ENCODE measurements at regions not wholly inside any gene's neighbourhood (a gene's known extent, or its start where the extent isn't known, plus 50 kb on each side); places are given as distances from the start of the nearest gene placed in this dataset.
"Not testable (repeated sequence)": the region's sequence is repeated elsewhere in the genome, so short reads cannot be mapped to it uniquely, and the experiment has no call there.

DNA sequence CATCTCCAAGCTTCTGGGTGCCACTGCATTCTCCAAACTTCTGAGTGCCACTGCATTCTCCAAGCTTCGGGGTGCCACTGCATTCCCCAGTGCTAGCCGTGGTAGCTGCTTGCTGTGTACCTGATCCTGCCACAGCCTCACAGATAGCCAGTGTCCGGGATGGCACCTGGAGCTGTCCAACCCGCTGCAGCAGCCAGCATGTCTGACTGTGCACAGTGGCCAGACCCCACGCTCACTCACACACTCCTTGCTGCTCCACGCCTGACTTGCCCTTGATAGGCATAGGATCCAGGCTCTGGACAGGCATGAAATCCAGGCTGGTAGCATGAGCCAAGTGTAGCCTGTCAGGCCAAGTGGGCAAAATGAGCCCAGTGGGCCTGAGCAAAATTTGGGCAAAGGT is 465.0 kb downstream of the GUCY1A2 start:
- Histone ChIP-seq H3K4me3 (ENCODE audit: low read length) (no peak overlapping the region), H3K36me3 (ENCODE audit: insufficient read depth, low read depth, low read length) (no peaks in the 10 kb centered on the region), H3K4me1 (ENCODE audit: insufficient read depth, low read length) (no peaks in the 10 kb centered on the region), H3K27me3 (ENCODE audit: insufficient read depth, low read length) (no peaks in the 10 kb centered on the region), H3K27ac (ENCODE audit: low read length) (no peak overlapping the region), H3K9me3 (ENCODE audit: insufficient read depth, low read depth, low read length) (peaks cover 5% of the 10 kb centered on the region; the same call in 1 of the 2 replicates), H3K9ac (ENCODE audit: low read depth, low read length) (no peak overlapping the region)

DNA sequence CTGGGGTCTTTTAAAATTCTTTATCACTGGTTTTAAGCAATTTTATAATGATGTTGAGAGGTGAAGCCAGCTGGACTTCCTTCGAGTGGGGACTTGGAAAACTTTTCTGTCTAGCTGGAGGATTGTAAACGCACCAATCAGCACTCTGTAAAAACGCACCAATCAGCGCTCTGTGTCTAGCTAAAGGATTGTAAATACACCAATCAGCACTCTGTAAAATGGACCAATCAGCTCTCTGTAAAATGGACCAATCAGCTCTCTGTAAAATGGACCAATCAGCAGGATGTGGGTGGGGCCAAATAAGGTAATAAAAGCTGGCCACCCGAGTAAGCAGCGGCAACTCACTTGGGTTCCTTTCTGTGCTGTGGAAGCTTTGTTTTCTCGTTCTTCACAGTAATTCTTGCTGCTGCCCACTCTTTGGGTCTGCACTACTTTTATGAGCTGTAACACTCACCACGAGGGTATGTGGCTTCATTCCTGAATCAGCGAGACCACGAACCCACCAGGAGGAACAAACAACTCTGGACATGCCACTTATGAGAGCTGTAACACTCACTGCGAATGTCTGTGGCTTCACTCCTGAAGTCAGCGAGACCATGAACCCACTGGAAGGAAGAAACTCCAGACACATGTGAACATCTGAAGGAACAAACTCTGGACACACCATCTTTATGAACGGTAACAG is 462.6 kb downstream of the GUCY1A2 start:
- H3K27ac ChIP-seq (ENCODE audit: low read length); H3K27me3 ChIP-seq (ENCODE audit: insufficient read depth, low read length); H3K9ac ChIP-seq (ENCODE audit: low read depth, low read length); H3K4me1 ChIP-seq (ENCODE audit: insufficient read depth, low read length); H3K36me3 ChIP-seq (ENCODE audit: insufficient read depth, low read depth, low read length); H3K9me3 ChIP-seq (ENCODE audit: insufficient read depth, low read depth, low read length); H3K4me3 ChIP-seq (ENCODE audit: low read length): not testable (repeated sequence)

DNA sequence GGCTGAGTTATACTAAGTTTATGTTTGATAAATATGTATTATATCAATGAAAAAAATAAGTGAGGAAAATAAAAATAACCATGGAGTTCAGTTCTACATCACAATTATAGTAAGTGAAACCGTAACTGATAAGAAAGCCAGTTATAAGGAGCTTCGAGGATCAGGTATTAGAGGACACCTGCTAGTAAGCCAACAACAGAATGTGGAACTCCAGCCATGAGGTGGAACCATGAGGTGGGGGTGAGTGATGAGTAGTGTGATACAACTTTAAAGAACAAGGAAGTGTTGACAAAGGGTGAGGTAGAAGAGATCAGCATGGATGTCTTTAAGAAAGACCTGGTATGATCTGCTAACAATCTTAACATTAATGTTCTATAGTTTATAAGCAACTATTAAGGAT is 452.9 kb downstream of the GUCY1A2 start:
- Histone ChIP-seq H3K9me3 (ENCODE audit: insufficient read depth, low read depth, low read length) (no peaks in the 10 kb centered on the region), H3K4me1 (ENCODE audit: insufficient read depth, low read length) (no peaks in the 10 kb centered on the region), H3K36me3 (ENCODE audit: insufficient read depth, low read depth, low read length) (no peaks in the 10 kb centered on the region)

DNA sequence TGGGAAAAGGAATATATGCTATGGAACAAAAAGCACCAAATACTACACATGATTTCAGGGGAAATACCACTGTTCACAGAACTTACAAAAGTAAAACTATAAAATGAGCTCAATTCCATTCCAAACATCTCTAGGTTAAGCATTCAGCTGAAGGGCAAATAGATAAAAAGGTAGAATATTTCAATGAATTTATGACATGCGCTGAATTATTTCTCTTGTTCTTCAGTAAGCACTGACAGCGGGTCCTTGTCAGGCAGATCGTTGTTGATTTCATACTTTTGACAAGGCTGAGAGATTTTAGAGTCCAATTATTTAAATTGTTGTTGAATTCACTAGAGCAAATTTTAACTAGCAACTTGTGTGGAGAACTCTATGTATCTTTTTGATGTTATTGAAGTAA is 449.6 kb downstream of the GUCY1A2 start:
- Histone ChIP-seq H3K4me3 (ENCODE audit: low read length) (no peak overlapping the region), H3K27me3 (ENCODE audit: insufficient read depth, low read length) (no peaks in the 10 kb centered on the region), H3K4me1 (ENCODE audit: insufficient read depth, low read length) (no peaks in the 10 kb centered on the region), H3K9me3 (ENCODE audit: insufficient read depth, low read depth, low read length) (peaks cover 6% of the 10 kb centered on the region; the same call in 1 of the 2 replicates), H3K9ac (ENCODE audit: low read depth, low read length) (no peak overlapping the region), H3K36me3 (ENCODE audit: insufficient read depth, low read depth, low read length) (no peaks in the 10 kb centered on the region), H3K27ac (ENCODE audit: low read length) (no peak overlapping the region)

More for the DNA sequence above, 452.9 kb downstream of the GUCY1A2 start:
- Histone ChIP-seq H3K9ac (ENCODE audit: low read depth, low read length) (no peak overlapping the region), H3K4me3 (ENCODE audit: low read length) (no peak overlapping the region), H3K27me3 (ENCODE audit: insufficient read depth, low read length) (no peaks in the 10 kb centered on the region), H3K27ac (ENCODE audit: low read length) (no peak overlapping the region)

DNA sequence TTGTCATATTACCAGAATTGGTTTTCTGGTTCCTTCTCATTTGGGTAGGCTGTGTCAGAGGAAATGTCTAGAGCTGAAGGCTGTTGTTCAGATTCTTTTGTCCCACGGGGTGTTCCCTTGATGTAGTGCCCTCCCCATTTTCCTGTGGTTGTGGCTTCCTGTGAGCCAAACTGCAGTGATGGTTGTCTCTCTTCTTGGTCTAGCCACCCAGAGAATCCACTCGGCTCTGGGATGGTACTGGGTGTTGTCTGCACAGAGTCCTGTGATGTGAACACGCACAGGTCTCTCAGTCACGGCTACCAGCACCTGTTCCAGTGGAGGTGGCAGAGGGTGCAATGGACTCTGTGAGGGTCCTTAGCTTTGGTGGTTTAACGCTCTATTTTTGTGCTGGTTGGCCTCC is 440.9 kb downstream of the GUCY1A2 start:
- not testable (repeated sequence) for H3K9ac ChIP-seq (ENCODE audit: low read depth, low read length); H3K4me1 ChIP-seq (ENCODE audit: insufficient read depth, low read length)

DNA sequence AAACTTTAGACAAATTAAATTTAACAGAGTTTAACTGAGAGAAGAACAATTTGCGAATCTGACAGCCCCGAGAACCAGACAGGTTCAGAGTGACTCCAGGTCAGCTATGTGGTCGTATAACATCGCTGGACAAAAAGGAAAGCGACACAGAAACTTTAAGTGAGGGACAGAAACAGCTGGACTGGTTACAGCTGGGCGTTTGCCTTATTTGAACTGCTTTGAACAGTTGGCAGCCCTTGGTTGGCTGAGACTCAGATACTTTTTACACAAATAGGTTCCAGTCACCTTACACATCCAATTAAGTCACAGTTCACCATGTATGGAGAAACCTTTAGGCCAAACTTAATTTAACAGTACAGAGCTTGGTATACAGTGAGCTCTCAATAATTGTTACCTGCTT is 436.9 kb downstream of the GUCY1A2 start:
- Histone ChIP-seq H3K27me3 (ENCODE audit: insufficient read depth, low read length) (no peaks in the 10 kb centered on the region), H3K36me3 (ENCODE audit: insufficient read depth, low read depth, low read length) (no peaks in the 10 kb centered on the region), H3K4me1 (ENCODE audit: insufficient read depth, low read length) (no peaks in the 10 kb centered on the region), H3K9me3 (ENCODE audit: insufficient read depth, low read depth, low read length) (no peaks in the 10 kb centered on the region), H3K27ac (ENCODE audit: low read length) (no peak overlapping the region), H3K9ac (ENCODE audit: low read depth, low read length) (no peak overlapping the region), H3K4me3 (ENCODE audit: low read length) (no peak overlapping the region)

More for the DNA sequence above, 440.9 kb downstream of the GUCY1A2 start:
- H3K9me3 ChIP-seq (ENCODE audit: insufficient read depth, low read depth, low read length); H3K4me3 ChIP-seq (ENCODE audit: low read length); H3K36me3 ChIP-seq (ENCODE audit: insufficient read depth, low read depth, low read length); H3K27ac ChIP-seq (ENCODE audit: low read length); H3K27me3 ChIP-seq (ENCODE audit: insufficient read depth, low read length): not testable (repeated sequence)

DNA sequence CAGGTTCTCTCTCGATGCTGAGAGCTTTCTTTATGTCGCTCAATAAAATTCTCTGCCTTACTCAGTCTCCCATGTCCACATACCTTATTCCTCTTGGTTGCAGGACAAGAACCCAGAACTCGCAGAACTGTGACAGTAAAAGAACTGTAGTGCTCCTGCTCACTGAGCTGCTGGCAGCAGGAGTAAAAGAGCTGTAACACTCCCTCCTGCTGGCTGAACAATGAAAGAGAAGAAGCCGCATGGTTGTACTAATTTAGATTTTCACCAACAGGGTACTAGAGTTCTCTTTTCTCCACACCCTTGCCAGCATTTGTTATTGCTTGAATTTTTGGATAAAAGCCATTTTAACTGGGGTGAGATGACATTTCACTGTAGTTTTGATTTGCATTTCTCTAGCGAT is 433.2 kb downstream of the GUCY1A2 start:
- H3K36me3 ChIP-seq (ENCODE audit: insufficient read depth, low read depth, low read length) = no peaks in the 10 kb centered on the region
- H3K27ac ChIP-seq (ENCODE audit: low read length) = no peak overlapping the region
- no peaks in the 10 kb centered on the region for H3K9me3 ChIP-seq (ENCODE audit: insufficient read depth, low read depth, low read length)
- no peak overlapping the region for H3K4me3 ChIP-seq (ENCODE audit: low read length)
- H3K9ac ChIP-seq (ENCODE audit: low read depth, low read length) = no peak overlapping the region
- no peaks in the 10 kb centered on the region for H3K4me1 ChIP-seq (ENCODE audit: insufficient read depth, low read length)
- no peaks in the 10 kb centered on the region for H3K27me3 ChIP-seq (ENCODE audit: insufficient read depth, low read length)

DNA sequence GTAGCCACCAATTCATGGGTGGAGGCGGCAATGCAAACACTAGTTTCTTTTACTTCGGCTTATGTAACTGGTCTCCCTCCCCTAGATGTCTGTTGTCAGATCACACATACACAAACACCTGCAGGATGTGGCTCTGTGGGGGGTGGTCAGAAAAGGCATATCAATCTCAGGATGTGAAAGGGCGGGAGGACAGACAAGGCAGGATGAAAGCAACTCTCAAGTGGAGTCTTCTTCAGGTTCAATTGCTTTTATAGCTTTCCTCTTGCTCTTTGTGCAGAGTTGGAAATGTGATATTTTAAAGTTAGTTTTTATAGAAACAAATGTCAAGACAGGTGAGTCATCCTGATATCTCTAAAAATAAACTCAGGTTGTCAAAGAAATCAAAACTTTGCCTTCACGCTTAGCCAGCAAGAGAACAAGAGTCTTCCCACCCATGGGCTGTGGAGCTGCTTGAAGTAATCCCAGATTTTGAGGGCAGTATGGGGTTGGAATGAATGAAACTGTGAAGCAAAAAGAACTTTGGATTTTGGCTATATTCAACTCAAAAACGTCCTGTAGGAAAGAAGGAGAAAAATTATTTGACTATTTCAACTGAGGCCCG is 423.4 kb downstream of the GUCY1A2 start:
- H3K4me3 ChIP-seq (ENCODE audit: low read length) = no peak overlapping the region
- H3K27me3 ChIP-seq (ENCODE audit: insufficient read depth, low read length) = no peaks in the 10 kb centered on the region
- peaks cover 2% of the 10 kb centered on the region; the same call in 1 of the 2 replicates for H3K4me1 ChIP-seq (ENCODE audit: insufficient read depth, low read length)
- H3K27ac ChIP-seq (ENCODE audit: low read length) = no peak overlapping the region
- no peaks in the 10 kb centered on the region for H3K36me3 ChIP-seq (ENCODE audit: insufficient read depth, low read depth, low read length)
- no peaks in the 10 kb centered on the region for H3K9me3 ChIP-seq (ENCODE audit: insufficient read depth, low read depth, low read length)
- no peak overlapping the region for H3K9ac ChIP-seq (ENCODE audit: low read depth, low read length)

DNA sequence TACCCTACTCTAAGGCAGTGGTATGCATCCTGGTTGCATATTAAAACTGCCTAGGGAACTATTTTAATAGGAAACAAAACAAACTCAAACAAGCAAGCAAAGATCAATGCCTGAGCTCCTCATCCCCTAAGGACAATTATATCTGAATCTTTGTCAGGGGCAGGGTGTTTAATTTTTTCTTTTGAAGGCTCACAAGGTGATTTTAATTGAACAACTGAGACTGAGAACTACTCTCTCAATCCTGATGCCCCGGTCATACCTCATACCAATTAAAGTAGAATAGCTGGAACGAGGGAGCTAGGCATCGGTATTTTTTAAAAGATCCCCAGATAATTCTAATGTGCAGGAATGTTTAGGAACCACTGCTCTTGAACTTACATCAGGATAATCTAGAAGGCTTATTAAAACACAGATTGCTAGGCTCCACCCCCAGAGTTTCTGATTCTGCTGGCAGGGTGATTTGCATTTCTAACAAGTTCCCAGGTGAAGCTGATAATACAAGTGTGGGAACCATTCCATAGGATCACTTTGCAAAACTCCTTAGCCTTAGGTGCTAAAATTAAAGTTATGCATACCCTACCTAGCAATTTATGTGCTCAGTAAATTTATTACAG is 416.5 kb downstream of the GUCY1A2 start:
- no peaks in the 10 kb centered on the region for H3K36me3 ChIP-seq (ENCODE audit: insufficient read depth, low read depth, low read length)

DNA sequence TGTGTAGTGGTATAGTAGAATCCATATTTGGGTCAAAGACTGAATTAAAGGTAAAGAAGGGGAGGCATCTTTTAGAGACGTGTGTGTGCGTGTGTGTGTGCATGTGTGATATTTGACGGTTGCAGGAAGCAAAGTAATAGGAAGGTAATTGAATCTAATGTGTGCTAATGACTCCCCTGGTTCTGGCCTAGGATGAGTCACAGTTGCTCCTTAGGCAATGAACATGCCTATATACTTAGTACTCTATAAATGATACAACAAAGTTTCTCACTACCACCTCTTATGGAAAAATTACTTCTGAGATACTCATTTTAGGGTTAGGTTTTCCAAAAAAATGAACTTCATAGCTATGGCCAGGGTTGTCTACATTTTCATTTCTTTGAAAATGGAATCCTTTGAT is 409.6 kb downstream of the GUCY1A2 start:
- no peak overlapping the region for H3K4me3 ChIP-seq (ENCODE audit: low read length)
- H3K9me3 ChIP-seq (ENCODE audit: insufficient read depth, low read depth, low read length) = no peaks in the 10 kb centered on the region
- no peaks in the 10 kb centered on the region for H3K36me3 ChIP-seq (ENCODE audit: insufficient read depth, low read depth, low read length)
- no peaks in the 10 kb centered on the region for H3K27me3 ChIP-seq (ENCODE audit: insufficient read depth, low read length)
- no peaks in the 10 kb centered on the region for H3K4me1 ChIP-seq (ENCODE audit: insufficient read depth, low read length)
- no peak overlapping the region for H3K27ac ChIP-seq (ENCODE audit: low read length)
- no peak overlapping the region for H3K9ac ChIP-seq (ENCODE audit: low read depth, low read length)

More for the DNA sequence above, 416.5 kb downstream of the GUCY1A2 start:
- no peak overlapping the region for H3K27ac ChIP-seq (ENCODE audit: low read length)
- no peaks in the 10 kb centered on the region for H3K9me3 ChIP-seq (ENCODE audit: insufficient read depth, low read depth, low read length)
- H3K27me3 ChIP-seq (ENCODE audit: insufficient read depth, low read length) = no peaks in the 10 kb centered on the region
- H3K9ac ChIP-seq (ENCODE audit: low read depth, low read length) = no peak overlapping the region
- H3K4me1 ChIP-seq (ENCODE audit: insufficient read depth, low read length) = no peaks in the 10 kb centered on the region
- no peak overlapping the region for H3K4me3 ChIP-seq (ENCODE audit: low read length)

DNA sequence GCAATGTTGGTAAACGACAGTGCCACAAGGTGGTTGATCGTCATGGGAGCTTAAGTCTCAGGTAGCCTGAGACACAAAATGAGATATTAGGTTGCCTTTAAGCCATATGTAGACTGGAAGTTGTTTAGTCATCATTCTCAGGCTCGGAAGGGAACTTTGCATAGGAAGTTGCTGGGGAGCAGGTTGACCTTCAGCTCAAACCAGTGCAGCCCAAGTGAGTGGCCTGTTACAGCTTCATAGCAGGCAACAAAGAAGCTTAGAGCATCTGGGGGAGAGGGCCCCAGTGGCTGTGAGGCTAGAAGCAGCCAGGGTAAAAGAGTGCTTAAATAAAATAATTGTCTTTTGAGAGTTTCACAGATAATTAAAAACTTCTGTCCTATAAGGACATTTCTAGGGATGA is 404.0 kb downstream of the GUCY1A2 start:
- no peaks in the 10 kb centered on the region for H3K4me1 ChIP-seq (ENCODE audit: insufficient read depth, low read length)
- H3K36me3 ChIP-seq (ENCODE audit: insufficient read depth, low read depth, low read length) = no peaks in the 10 kb centered on the region
- no peak overlapping the region for H3K4me3 ChIP-seq (ENCODE audit: low read length)
- H3K27me3 ChIP-seq (ENCODE audit: insufficient read depth, low read length) = no peaks in the 10 kb centered on the region
- no peaks in the 10 kb centered on the region for H3K9me3 ChIP-seq (ENCODE audit: insufficient read depth, low read depth, low read length)
- H3K27ac ChIP-seq (ENCODE audit: low read length) = no peak overlapping the region
- H3K9ac ChIP-seq (ENCODE audit: low read depth, low read length) = no peak overlapping the region

DNA sequence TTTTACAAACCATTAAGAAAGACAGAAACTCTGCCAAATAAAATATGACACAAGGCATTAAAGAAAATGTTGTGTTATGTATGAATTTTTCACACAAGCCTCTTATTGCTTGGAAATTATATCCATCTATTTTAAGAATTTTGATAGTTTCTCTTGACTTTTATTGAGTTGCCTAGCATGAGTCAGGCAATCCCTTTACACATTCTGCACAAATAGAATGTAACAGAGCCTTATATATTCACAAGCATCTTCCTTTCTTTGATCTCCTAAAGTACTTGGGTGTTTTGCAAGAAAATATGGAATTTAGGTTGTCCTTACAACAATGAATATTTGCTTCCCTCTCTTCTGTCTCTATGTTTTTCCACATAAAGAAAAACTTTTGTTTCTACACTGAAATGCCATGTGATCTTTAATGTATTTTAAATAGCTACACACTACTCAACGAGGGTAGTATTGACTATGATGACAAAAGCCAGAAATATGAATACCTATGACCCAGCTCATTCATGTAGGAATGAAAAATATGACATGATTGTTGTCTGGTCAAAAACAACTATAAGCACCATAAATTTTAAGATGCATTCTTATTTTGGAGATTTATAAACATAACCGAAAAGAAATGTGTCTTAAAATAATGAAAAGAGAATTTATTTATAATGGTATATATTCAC is 398.8 kb downstream of the GUCY1A2 start:
- Histone ChIP-seq H3K9me3 (ENCODE audit: insufficient read depth, low read depth, low read length) (no peaks in the 10 kb centered on the region), H3K27ac (ENCODE audit: low read length) (no peak overlapping the region), H3K4me3 (ENCODE audit: low read length) (no peak overlapping the region), H3K27me3 (ENCODE audit: insufficient read depth, low read length) (no peaks in the 10 kb centered on the region), H3K4me1 (ENCODE audit: insufficient read depth, low read length) (no peaks in the 10 kb centered on the region), H3K36me3 (ENCODE audit: insufficient read depth, low read depth, low read length) (no peaks in the 10 kb centered on the region), H3K9ac (ENCODE audit: low read depth, low read length) (no peak overlapping the region)

Data from iPS-20b (cell line).